ENCODE measurements at regions not wholly inside any gene's neighbourhood (a gene's known extent, or its start where the extent isn't known, plus 50 kb on each side); places are given as distances from the start of the nearest gene placed in this dataset.

DNA sequence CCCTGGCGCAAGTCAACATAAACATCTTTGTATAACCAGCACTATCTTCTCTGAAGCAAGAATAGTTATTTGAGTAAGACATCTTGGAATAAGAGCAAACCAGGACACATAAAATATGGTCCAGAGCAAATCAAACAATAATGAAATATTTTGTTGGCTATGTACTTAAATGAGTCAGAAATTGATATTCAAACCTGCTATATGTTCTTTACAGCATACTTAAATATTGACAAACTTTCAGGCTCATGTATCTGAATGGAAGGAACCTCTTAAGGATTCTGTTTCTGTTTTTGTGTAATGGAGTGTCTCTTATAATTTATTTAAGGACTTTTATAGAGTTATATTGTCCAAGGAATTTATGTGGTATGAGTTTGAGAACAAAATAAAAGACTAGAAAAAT, 747.3 kb downstream of the EFNA5 start:
- TF ChIP-seq, protein P1, sequence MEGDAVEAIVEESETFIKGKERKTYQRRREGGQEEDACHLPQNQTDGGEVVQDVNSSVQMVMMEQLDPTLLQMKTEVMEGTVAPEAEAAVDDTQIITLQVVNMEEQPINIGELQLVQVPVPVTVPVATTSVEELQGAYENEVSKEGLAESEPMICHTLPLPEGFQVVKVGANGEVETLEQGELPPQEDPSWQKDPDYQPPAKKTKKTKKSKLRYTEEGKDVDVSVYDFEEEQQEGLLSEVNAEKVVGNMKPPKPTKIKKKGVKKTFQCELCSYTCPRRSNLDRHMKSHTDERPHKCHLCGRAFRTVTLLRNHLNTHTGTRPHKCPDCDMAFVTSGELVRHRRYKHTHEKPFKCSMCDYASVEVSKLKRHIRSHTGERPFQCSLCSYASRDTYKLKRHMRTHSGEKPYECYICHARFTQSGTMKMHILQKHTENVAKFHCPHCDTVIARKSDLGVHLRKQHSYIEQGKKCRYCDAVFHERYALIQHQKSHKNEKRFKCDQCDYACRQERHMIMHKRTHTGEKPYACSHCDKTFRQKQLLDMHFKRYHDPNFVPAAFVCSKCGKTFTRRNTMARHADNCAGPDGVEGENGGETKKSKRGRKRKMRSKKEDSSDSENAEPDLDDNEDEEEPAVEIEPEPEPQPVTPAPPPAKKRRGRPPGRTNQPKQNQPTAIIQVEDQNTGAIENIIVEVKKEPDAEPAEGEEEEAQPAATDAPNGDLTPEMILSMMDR (IDR thresholded peaks at IDR 0.05; ENCODE audit: low read depth, low read length), result no peak
- no peak for TF ChIP-seq EZH2phosphoT487 (IDR thresholded peaks at IDR 0.05; ENCODE audit: low read depth)
